A549 (cell line): ENCODE measurements at regions not wholly inside any gene's neighbourhood (a gene's known extent, or its start where the extent isn't known, plus 50 kb on each side); places are given as distances from the start of the nearest gene placed in this dataset.
"Not testable (repeated sequence)": the region's sequence is repeated elsewhere in the genome, so short reads cannot be mapped to it uniquely, and the experiment has no call there.

Experiments
- ATAC-seq, 2 experiments: fragments of 200-7000 bp in 1 of 2; fragments of >200 bp in 1 of 2; cut with Nextera tagmentation in 1 of 2; cut with Tn5 transposase in 1 of 2; 3 replicates each; pipeline versions ENCODE4 v1.8.0 to v1.9.1; 2018 to 2020; ENCODE audit warnings: mild to moderate bottlenecking in 1 of 2, moderate library complexity in 1 of 2
- CTCF ChIA-PET: fragments of 300-600 bp; sonication (Branson Sonifier 250); formaldehyde crosslinking; extraction: SDS; loops from one replicate; lab custom pipeline; 2021; ENCODE audit warnings: antibody characterized with exemption, inconsistent platforms; lab: Yijun Ruan, JAX
- POLR2A ChIA-PET: fragments of 350-600 bp; formaldehyde crosslinking; extraction: SDS; loops from one replicate; lab custom pipeline; 2021; ENCODE audit warnings: antibody characterized with exemption, inconsistent platforms; lab: Yijun Ruan, JAX
- DNase-seq, 2 experiments: peaks; one replicate each; pipeline versions ENCODE4 v3.0.0 to v3.0.0-alpha.2; 2011 to 2016; ENCODE audit warnings: low read depth in 1 of 2, low spot score in 1 of 2
- FAIRE-seq: peaks from 2 replicates; lab custom pipeline; 2011; peaks lifted over from hg19 to GRCh38; lab: Jason Lieb, UNC
- H3K27ac ChIP-seq, 2 experiments: fragments of >200 bp; sonication (Bioruptor Twin); formaldehyde crosslinking; 3 replicates each; pipeline ENCODE4 v1.5.1; 2016 to 2017
- H3K4me1 ChIP-seq: fragments of >200 bp; sonication (Bioruptor Twin); formaldehyde crosslinking; 3 replicates; pipeline ENCODE4 v1.6.1; 2016
- H3K4me2 ChIP-seq: fragments of >200 bp; sonication (Bioruptor Twin); formaldehyde crosslinking; 3 replicates; pipeline ENCODE4 v1.6.1; 2016
- H3K4me3 ChIP-seq: fragments of >200 bp; sonication (Bioruptor Twin); formaldehyde crosslinking; 3 replicates; pipeline ENCODE4 v1.5.1; 2016
- H3K9me3 ChIP-seq: fragments of >200 bp; sonication (Bioruptor Twin); formaldehyde crosslinking; 3 replicates; pipeline ENCODE4 v1.6.1; 2016
- ATOH8 ChIP-seq: fragments of 250-450 bp; sonication (Bioruptor Pico); IDR thresholded peaks from 2 replicates; pipeline ENCODE4 v1.5.0; 2020; ENCODE audit warnings: low read depth, mild to moderate bottlenecking, moderate library complexity
- BHLHE40 ChIP-seq: IDR thresholded peaks from 2 replicates; pipeline ENCODE4 v1.6.1; 2012; ENCODE audit warnings: low read depth, low read length, inconsistent platforms
- CBX2 ChIP-seq: fragments of 200-600 bp; sonication (generic); IDR thresholded peaks from 2 replicates; pipeline ENCODE4 v1.6.1; 2016; ENCODE audit warnings: low read depth, mild to moderate bottlenecking, borderline replicate concordance
- CEBPB ChIP-seq, 2 experiments: fragments of >200 bp in 1 of 2; sonication (Bioruptor Twin) in 1 of 2; formaldehyde crosslinking in 1 of 2; IDR thresholded peaks; 2 replicates each; pipeline ENCODE4 v1.6.1; 2012 to 2016
- CHD4 ChIP-seq: fragments of 200-600 bp; sonication (generic); IDR thresholded peaks from 2 replicates; pipeline ENCODE4 v1.6.1; 2016; ENCODE audit warnings: antibody characterized with exemption, mild to moderate bottlenecking, borderline replicate concordance
- EHMT2 ChIP-seq: fragments of 200-600 bp; sonication (generic); IDR thresholded peaks from 2 replicates; pipeline ENCODE4 v1.6.1; 2016; ENCODE audit warnings: antibody characterized with exemption, low read depth, mild to moderate bottlenecking, moderate library complexity
- FOSL2 ChIP-seq, 2 experiments: fragments of 450-650 bp in 1 of 2; fragments of >200 bp in 1 of 2; sonication (Bioruptor Twin) in 1 of 2; formaldehyde crosslinking; IDR thresholded peaks; 2 replicates each; pipeline versions ENCODE4 v1.5.0 to v1.6.1; 2016 to 2020; ENCODE audit warnings: mild to moderate bottlenecking in 1 of 2, moderate library complexity in 1 of 2
- FOXS1 ChIP-seq: fragments of 250-450 bp; sonication (Bioruptor Pico); IDR thresholded peaks from 2 replicates; pipeline ENCODE4 v1.5.0; 2020; ENCODE audit warnings: mild to moderate bottlenecking, moderate library complexity
- HEYL ChIP-seq: fragments of 250-450 bp; sonication (Bioruptor Pico); IDR thresholded peaks from 2 replicates; pipeline ENCODE4 v1.8.0; 2021; ENCODE audit warnings: mild to moderate bottlenecking, moderate library complexity
- HMGXB4 ChIP-seq: fragments of 250-450 bp; sonication (Bioruptor Pico); IDR thresholded peaks from 2 replicates; pipeline ENCODE4 v1.5.0; 2021; ENCODE audit warnings: mild to moderate bottlenecking, moderate library complexity, borderline replicate concordance
- HOXA7 ChIP-seq: fragments of 250-450 bp; sonication (Bioruptor Pico); IDR thresholded peaks from 2 replicates; pipeline ENCODE4 v1.5.0; 2020; ENCODE audit warnings: mild to moderate bottlenecking, moderate library complexity
- JUNB ChIP-seq: fragments of >200 bp; sonication (Bioruptor Twin); formaldehyde crosslinking; IDR thresholded peaks from 2 replicates; pipeline ENCODE4 v1.6.1; 2016
- NPAS2 ChIP-seq: fragments of 250-450 bp; sonication (Bioruptor Pico); IDR thresholded peaks from 2 replicates; pipeline ENCODE4 v1.8.0; 2022; ENCODE audit warnings: mild to moderate bottlenecking, moderate library complexity, borderline replicate concordance
- NR3C1 ChIP-seq: fragments of >200 bp; sonication (Bioruptor Twin); formaldehyde crosslinking; IDR thresholded peaks from 3 replicates; pipeline ENCODE4 v1.6.1; 2017
- PBX3 ChIP-seq: IDR thresholded peaks from 2 replicates; pipeline ENCODE4 v1.6.1; 2012
- PHF8 ChIP-seq: fragments of 200-600 bp; sonication (generic); IDR thresholded peaks from 2 replicates; pipeline ENCODE4 v1.6.1; 2016; ENCODE audit warnings: low read depth, mild to moderate bottlenecking, antibody characterized with exemption, moderate library complexity, borderline replicate concordance
- REST ChIP-seq: fragments of 200-600 bp; sonication (generic); IDR thresholded peaks from 2 replicates; pipeline ENCODE4 v1.6.1; 2016; ENCODE audit warnings: antibody characterized with exemption, mild to moderate bottlenecking, moderate library complexity
- SMC3 ChIP-seq: fragments of >200 bp; sonication (Bioruptor Twin); formaldehyde crosslinking; IDR thresholded peaks from 3 replicates; pipeline ENCODE4 v1.6.1; 2018; ENCODE audit warnings: inconsistent platforms
- SREBF2 ChIP-seq: fragments of 450-650 bp; IDR thresholded peaks from 2 replicates; pipeline ENCODE4 v1.6.1; 2014; ENCODE audit warnings: mild to moderate bottlenecking, moderate library complexity
- TFCP2L1 ChIP-seq: fragments of 250-450 bp; sonication (Bioruptor Pico); IDR thresholded peaks from 2 replicates; pipeline ENCODE4 v1.5.0; 2021; ENCODE audit warnings: mild to moderate bottlenecking
- ZNF302 ChIP-seq: fragments of 250-450 bp; sonication (Bioruptor Pico); IDR thresholded peaks from 2 replicates; pipeline ENCODE4 v1.9.0; 2021; ENCODE audit warnings: inconsistent platforms, mild to moderate bottlenecking, moderate library complexity
- WGBS: methylation state at CpG from one replicate; pipeline ENCODE4 v1.1.6; 2017; ENCODE audit errors: missing lambda C conversion rate; 5-methylcytosine and 5-hydroxymethylcytosine counted together

GRCh38 chr2:200121931-200122330, 166.5 kb downstream of the MAIP1 start:
- POLR2A ChIA-PET, result no interaction called here
- CTCF ChIA-PET, result no interaction called here
- no peak for ATAC-seq
- Histone ChIP-seq H3K4me3 (no peak overlapping the region), H3K4me2 (no peak overlapping the region), H3K9me3 (no peaks in the 10 kb centered on the region), H3K27ac (no peak overlapping the region), H3K4me1 (peaks cover 19% of the 10 kb centered on the region)
- FAIRE-seq, result no peak
- TF ChIP-seq REST, result no peak
- no peak for DNase-seq

GRCh38 chr2:200122683-200123082, 167.3 kb downstream of the MAIP1 start:
- Histone ChIP-seq H3K4me3 (no peak overlapping the region), H3K4me1 (peaks cover 23% of the 10 kb centered on the region), H3K9me3 (no peaks in the 10 kb centered on the region), H3K4me2 (no peak overlapping the region), H3K27ac (no peak overlapping the region)
- DNase-seq (no peak), ATAC-seq (no peak), FAIRE-seq (no peak)
- POLR2A ChIA-PET, result no interaction called here
- TF ChIP-seq TFCP2L1 (no peak), CEBPB (IDR thresholded peaks at IDR 0.05) (no peak), CBX2 (no peak), NPAS2 (CRISPR knock-in tag) (no peak), FOXS1 (CRISPR knock-in tag) (no peak), ZNF302 (CRISPR knock-in tag) (no peak), JUNB (no peak), PBX3 (no peak), EHMT2 (no peak), ATOH8 (CRISPR knock-in tag) (no peak), NR3C1 (no peak), HMGXB4 (CRISPR knock-in tag) (no peak), SMC3 (no peak), SREBF2 (no peak), FOSL2 (IDR thresholded peaks at IDR 0.05) (no peak), FOSL2 (CRISPR knock-in tag; IDR thresholded peaks at IDR 0.05) (no peak), BHLHE40 (no peak), HEYL (CRISPR knock-in tag) (no peak), PHF8 (no peak), HOXA7 (CRISPR knock-in tag) (no peak), CHD4 (no peak)
- CTCF ChIA-PET, result no interaction called here

GRCh38 chr2:200124665-200125368, 169.4 kb downstream of the MAIP1 start:
- WGBS, result 73% methylated on average over 10 of the region's 10 CpGs
- POLR2A ChIA-PET, result not testable (repeated sequence)

More at GRCh38 chr2:200124665-200125368, 169.4 kb downstream of the MAIP1 start:
- not testable (repeated sequence) for H3K4me3 ChIP-seq, ATAC-seq, H3K9me3 ChIP-seq, FAIRE-seq, DNase-seq
- Histone ChIP-seq H3K4me1 (peaks cover 30% of the 10 kb centered on the region), H3K4me2 (peak overlapping the region; percentile 53; the same call in 2 of the 3 replicates), H3K27ac (peak overlapping the region; percentile 25 to 37; a peak in 3 of 6 replicates)
- CTCF ChIA-PET, result interaction anchor here (1.1 to 1.5 kb wide), 2 partner anchors 10 to 53 kb away, joined by 3 read pairs; no protein-coding TSS in a partner anchor
